Fibroblast of the aortic adventitia (primary cell): ENCODE measurements at regions not wholly inside any gene's neighbourhood (a gene's known extent, or its start where the extent isn't known, plus 50 kb on each side); places are given as distances from the start of the nearest gene placed in this dataset.
A peak's percentile ranks its signal among the peaks of the same experiment; 100 is the strongest.

Experiments used
- DNase-seq: peaks from one replicate; pipeline ENCODE4 v3.0.0-alpha.2; 2010; ENCODE audit warnings: low read depth
- H3K4me3 ChIP-seq: 2 replicates; pipeline ENCODE4 v1.5.1; 2011; ENCODE audit warnings: low read depth, mild to moderate bottlenecking, control low read depth, low read length, moderate library complexity
- TF ChIP-seq, protein P1 (sequence below): IDR thresholded peaks from 2 replicates; pipeline ENCODE4 v1.5.1; 2011; ENCODE audit warnings: mild to moderate bottlenecking, low read length, control low read depth, inconsistent platforms; ENCODE audit not compliant: insufficient read depth

DNA sequence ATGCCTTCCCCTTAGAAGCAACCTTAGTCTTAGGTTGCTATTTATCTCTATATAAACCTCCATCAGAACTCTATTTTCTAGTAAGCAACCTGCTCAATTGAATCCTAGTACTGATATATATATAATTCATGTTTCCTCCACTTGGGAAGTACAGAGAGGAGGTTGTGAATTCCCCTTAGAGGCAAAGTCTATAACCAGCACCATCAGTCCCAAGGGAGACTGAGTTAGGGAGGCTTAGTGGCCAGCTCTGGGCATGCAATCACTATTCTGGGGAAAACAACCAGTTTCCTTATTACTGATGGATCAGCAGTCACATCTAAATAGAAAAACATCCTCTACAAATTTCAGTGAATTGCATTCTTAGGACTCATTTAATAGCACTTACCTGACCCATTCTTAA is 489.1 kb downstream of the RMST start:
- DNase-seq = no peak
- no peak overlapping the region for H3K4me3 ChIP-seq
- TF ChIP-seq, protein P1, sequence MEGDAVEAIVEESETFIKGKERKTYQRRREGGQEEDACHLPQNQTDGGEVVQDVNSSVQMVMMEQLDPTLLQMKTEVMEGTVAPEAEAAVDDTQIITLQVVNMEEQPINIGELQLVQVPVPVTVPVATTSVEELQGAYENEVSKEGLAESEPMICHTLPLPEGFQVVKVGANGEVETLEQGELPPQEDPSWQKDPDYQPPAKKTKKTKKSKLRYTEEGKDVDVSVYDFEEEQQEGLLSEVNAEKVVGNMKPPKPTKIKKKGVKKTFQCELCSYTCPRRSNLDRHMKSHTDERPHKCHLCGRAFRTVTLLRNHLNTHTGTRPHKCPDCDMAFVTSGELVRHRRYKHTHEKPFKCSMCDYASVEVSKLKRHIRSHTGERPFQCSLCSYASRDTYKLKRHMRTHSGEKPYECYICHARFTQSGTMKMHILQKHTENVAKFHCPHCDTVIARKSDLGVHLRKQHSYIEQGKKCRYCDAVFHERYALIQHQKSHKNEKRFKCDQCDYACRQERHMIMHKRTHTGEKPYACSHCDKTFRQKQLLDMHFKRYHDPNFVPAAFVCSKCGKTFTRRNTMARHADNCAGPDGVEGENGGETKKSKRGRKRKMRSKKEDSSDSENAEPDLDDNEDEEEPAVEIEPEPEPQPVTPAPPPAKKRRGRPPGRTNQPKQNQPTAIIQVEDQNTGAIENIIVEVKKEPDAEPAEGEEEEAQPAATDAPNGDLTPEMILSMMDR = no peak

DNA sequence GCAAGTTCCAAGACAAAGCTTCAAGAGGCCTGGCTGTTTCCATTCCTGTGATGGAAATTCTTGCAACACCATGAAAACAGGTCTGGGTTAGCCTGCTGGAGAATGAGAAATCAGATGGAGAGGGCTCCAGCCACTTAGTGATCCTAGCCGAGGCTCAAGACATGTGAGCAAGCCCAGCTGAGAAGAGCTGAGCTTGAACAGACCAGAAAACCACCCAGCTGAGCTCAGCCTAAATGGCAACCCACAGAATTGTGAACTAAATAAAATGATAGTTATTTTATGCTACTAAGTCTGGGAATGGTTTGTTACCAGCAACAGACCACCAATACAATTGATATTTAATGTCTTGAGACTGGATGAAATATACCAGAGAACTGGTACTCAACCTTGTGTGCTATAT is 494.5 kb downstream of the RMST start:
- no peak overlapping the region for H3K4me3 ChIP-seq
- TF ChIP-seq, protein P1 = no peak
- no peak for DNase-seq

DNA sequence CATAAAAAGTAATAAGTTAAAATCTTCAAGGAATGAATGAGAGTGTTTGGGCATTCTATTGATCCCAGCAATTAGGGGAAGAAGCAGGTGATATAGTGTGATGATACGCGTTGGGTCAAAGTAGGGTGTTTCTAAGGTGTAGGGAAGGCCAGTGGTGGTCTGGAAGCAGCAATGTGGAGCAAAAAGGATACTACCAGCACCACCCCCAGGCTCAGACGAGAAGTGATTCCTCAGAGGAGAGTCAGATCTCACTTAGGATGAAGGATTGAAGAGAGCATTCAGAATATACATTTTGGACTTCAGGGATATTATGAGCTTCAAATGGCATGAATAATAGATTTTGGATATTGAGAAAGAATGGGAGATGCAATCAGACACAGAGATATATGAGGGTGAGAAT is 497.6 kb downstream of the RMST start:
- no peak for DNase-seq
- TF ChIP-seq, protein P1 = no peak
- no peak overlapping the region for H3K4me3 ChIP-seq

DNA sequence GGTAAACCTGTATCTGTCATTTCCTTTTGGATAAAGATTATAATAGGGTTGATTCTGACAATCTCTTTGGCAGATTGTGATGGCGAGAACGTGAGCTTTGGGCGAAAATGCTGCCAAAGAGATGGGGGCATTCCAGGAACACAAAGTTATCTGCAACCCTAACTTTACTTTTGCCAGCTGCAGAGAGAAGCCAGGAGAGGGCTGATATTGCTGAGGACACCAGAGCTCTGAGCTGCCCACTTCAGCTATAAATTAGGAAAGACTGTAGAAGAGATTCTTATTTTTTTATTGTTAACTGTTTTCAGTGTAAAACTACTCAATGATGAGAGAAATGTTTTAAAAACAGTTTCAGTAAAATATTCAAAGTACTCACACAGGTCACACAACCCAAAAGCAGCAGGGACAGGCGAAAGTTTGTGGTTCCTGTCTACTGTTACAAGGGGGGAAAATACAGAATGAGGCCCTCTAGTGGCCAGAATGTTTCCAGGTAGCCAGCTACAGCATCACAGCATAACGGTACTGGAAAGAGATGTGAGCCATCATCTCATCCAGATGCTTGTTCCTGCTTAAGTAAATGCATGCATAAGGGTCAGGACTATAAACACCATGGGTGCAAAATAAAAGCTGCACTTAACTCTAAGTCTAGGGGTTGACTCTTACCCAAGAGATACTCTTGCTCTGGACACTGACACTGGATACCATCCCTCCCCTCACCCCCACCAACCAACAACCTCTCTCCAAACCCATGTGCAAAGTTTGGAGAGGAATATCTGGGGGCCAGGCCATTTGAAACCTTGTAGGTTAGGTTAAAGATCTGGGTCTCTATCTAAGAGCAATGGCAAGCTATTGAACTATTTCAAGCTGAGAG is 498.4 kb downstream of the RMST start:
- DNase-seq = no peak
- TF ChIP-seq, protein P1 = peak; percentile 15
- no peak overlapping the region for H3K4me3 ChIP-seq

DNA sequence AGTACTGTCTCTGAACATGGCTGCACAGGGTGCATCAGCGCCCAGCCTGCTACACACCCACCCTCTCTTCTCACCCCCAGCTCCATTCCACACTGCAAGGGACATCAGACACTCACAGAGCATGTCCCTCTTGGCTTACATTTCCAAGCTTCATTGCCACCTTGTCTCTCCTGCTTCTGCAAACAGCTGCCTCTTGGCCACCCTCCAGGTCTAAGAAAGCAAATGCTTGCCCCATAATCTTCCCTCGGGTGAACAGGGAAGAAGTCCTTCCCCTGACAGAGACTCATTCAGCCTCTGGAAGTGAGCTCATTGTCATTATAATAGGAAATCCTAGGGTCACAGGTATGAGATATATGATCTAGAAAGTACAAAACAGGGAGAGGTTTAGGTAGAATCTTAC is 505.2 kb downstream of the RMST start:
- TF ChIP-seq, protein P1 = no peak
- no peak overlapping the region for H3K4me3 ChIP-seq
- no peak for DNase-seq

DNA sequence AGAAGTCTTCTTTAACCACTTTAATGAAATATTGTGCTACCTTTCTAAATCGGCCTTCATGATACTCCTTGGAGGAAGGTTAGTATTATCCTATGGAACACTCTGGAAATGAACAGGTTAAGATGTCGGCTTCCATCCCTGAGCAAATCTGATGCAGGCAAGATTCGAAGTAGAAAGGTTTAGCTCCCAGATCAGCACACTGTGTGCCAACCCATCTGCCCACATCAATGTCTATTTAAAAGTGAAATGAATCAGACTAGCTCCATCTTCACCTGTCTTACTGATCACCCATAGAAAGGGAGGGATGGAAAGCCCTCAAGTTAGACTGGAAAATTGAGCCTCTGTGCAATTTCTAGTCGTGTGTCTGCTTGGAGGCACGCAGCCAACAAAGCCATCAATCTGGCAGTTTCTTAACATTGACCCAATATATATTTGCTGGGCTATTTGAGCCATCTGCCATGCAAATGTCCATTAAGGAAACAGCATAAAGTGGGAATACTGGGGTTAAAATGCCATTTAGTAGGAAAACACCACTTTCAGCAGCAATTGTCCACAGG is 506.1 kb downstream of the RMST start:
- DNase-seq = no peak
- no peak overlapping the region for H3K4me3 ChIP-seq
- TF ChIP-seq, protein P1 = no peak
